ENCODE measurements at regions not wholly inside any gene's neighbourhood (a gene's known extent, or its start where the extent isn't known, plus 50 kb on each side); places are given as distances from the start of the nearest gene placed in this dataset.
A peak's percentile ranks its signal among the peaks of the same experiment; 100 is the strongest.

DNA sequence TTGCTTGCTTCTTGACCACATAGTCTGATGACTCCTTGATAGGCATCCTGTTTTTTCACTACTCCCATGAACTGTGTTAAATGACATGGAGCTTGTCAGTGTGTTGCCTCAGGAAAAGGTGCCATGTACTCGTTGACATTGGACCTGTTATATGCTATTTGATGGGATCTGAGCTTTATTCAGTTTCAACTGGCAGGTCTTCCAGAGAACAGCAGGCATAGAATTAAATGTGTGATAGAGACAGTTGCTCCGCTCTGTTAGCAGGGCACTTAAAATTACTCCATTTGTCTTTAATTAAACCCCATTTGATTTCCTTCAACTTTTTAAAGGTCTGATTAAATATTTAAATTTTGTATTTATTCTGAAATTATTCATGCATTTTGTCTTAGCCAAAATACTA, 189.7 kb upstream of the ADGRL4 start:
- no peaks in the 10 kb centered on the region for H3K27me3 ChIP-seq (ENCODE audit: low read length)
- H3K9ac ChIP-seq (ENCODE audit: low read length), result no peak overlapping the region
- no peaks in the 10 kb centered on the region for H4K20me1 ChIP-seq (ENCODE audit: low read depth, low read length)
- H3K9me3 ChIP-seq (ENCODE audit: insufficient read depth, low read length), result no peaks in the 10 kb centered on the region
- no peaks in the 10 kb centered on the region; the same call in 1 of the 2 replicates for H3F3A ChIP-seq (ENCODE audit: insufficient read depth)
- no peak overlapping the region for H2AFZ ChIP-seq (ENCODE audit: low read depth, low read length, severe bottlenecking)
- H3K27ac ChIP-seq (ENCODE audit: low read depth, low read length), result no peak overlapping the region
- H3K4me2 ChIP-seq (ENCODE audit: low read depth, low read length, poor library complexity, severe bottlenecking), result no peak overlapping the region
- TF ChIP-seq, protein P1, sequence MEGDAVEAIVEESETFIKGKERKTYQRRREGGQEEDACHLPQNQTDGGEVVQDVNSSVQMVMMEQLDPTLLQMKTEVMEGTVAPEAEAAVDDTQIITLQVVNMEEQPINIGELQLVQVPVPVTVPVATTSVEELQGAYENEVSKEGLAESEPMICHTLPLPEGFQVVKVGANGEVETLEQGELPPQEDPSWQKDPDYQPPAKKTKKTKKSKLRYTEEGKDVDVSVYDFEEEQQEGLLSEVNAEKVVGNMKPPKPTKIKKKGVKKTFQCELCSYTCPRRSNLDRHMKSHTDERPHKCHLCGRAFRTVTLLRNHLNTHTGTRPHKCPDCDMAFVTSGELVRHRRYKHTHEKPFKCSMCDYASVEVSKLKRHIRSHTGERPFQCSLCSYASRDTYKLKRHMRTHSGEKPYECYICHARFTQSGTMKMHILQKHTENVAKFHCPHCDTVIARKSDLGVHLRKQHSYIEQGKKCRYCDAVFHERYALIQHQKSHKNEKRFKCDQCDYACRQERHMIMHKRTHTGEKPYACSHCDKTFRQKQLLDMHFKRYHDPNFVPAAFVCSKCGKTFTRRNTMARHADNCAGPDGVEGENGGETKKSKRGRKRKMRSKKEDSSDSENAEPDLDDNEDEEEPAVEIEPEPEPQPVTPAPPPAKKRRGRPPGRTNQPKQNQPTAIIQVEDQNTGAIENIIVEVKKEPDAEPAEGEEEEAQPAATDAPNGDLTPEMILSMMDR (IDR thresholded peaks at IDR 0.05; ENCODE audit: insufficient read depth, low read length, poor library complexity, severe bottlenecking), result no peak
- TF ChIP-seq EZH2phosphoT487 (conservative IDR thresholded peaks at IDR 0.05; ENCODE audit: low read length), result no peak
- no peaks in the 10 kb centered on the region for H3K79me2 ChIP-seq (ENCODE audit: insufficient read depth, low read length)
- no peaks in the 10 kb centered on the region for H3K9me2 ChIP-seq (replicated peaks; ENCODE audit: insufficient read depth, low read length)
- no peaks in the 10 kb centered on the region for H3K36me3 ChIP-seq (ENCODE audit: low read length)
- H3K4me3 ChIP-seq (ENCODE audit: insufficient read depth, low read length, poor library complexity, severe bottlenecking), result no peak overlapping the region

GRCh38 chr1:79193211-79194079, 186.9 kb upstream of the ADGRL4 start:
- Histone ChIP-seq H2AFZ (ENCODE audit: low read depth, low read length, severe bottlenecking) (no peak overlapping the region), H3F3A (ENCODE audit: insufficient read depth) (no peaks in the 10 kb centered on the region; the same call in 1 of the 2 replicates), H3K4me3 (ENCODE audit: insufficient read depth, low read length, poor library complexity, severe bottlenecking) (no peak overlapping the region), H4K20me1 (ENCODE audit: low read depth, low read length) (no peaks in the 10 kb centered on the region), H3K27me3 (ENCODE audit: low read length) (no peaks in the 10 kb centered on the region), H3K9me2 (replicated peaks; ENCODE audit: insufficient read depth, low read length) (no peaks in the 10 kb centered on the region), H3K27ac (ENCODE audit: low read depth, low read length) (no peak overlapping the region), H3K9ac (ENCODE audit: low read length) (no peak overlapping the region), H3K9me3 (ENCODE audit: insufficient read depth, low read length) (no peaks in the 10 kb centered on the region), H3K79me2 (ENCODE audit: insufficient read depth, low read length) (no peaks in the 10 kb centered on the region), H3K36me3 (ENCODE audit: low read length) (no peaks in the 10 kb centered on the region), H3K4me2 (ENCODE audit: low read depth, low read length, poor library complexity, severe bottlenecking) (peak overlapping the region; percentile 17)
- TF ChIP-seq, protein P1 (IDR thresholded peaks at IDR 0.05; ENCODE audit: insufficient read depth, low read length, poor library complexity, severe bottlenecking), result no peak
- TF ChIP-seq EZH2phosphoT487 (conservative IDR thresholded peaks at IDR 0.05; ENCODE audit: low read length), result no peak

DNA sequence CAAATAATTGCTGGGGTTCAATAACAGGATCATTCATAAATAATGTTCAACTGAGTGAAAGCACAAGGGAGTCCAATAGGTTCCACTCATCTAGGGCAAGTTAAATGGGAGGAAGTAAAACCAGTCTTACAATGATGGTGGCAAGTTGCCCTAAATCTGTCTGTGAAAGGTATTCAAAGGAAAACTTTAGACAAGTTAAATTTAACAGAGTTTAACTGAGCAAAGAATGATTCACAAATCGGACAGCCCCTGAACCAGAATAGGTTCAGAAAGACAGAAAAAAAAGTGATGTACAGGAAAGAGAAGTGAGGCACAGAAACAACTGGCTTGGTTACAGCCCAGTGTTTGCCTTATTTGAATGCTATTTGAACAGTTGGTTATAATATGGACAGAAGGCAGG, 183.5 kb upstream of the ADGRL4 start:
- H3K9ac ChIP-seq (ENCODE audit: low read length), result no peak overlapping the region
- H3K36me3 ChIP-seq (ENCODE audit: low read length), result no peaks in the 10 kb centered on the region
- no peak overlapping the region for H3K4me3 ChIP-seq (ENCODE audit: insufficient read depth, low read length, poor library complexity, severe bottlenecking)
- no peaks in the 10 kb centered on the region for H3F3A ChIP-seq (ENCODE audit: insufficient read depth)
- no peak overlapping the region for H3K4me2 ChIP-seq (ENCODE audit: low read depth, low read length, poor library complexity, severe bottlenecking)
- no peaks in the 10 kb centered on the region for H4K20me1 ChIP-seq (ENCODE audit: low read depth, low read length)
- H3K9me3 ChIP-seq (ENCODE audit: insufficient read depth, low read length), result no peaks in the 10 kb centered on the region
- TF ChIP-seq, protein P1 (IDR thresholded peaks at IDR 0.05; ENCODE audit: insufficient read depth, low read length, poor library complexity, severe bottlenecking), result no peak
- no peak for TF ChIP-seq EZH2phosphoT487 (conservative IDR thresholded peaks at IDR 0.05; ENCODE audit: low read length)
- H2AFZ ChIP-seq (ENCODE audit: low read depth, low read length, severe bottlenecking), result no peak overlapping the region
- H3K27me3 ChIP-seq (ENCODE audit: low read length), result no peaks in the 10 kb centered on the region
- H3K27ac ChIP-seq (ENCODE audit: low read depth, low read length), result no peak overlapping the region
- no peaks in the 10 kb centered on the region for H3K9me2 ChIP-seq (replicated peaks; ENCODE audit: insufficient read depth, low read length)
- H3K79me2 ChIP-seq (ENCODE audit: insufficient read depth, low read length), result no peaks in the 10 kb centered on the region

Data from SU-DHL-6 (cell line).